ENCODE measurements at regions not wholly inside any gene's neighbourhood (a gene's known extent, or its start where the extent isn't known, plus 50 kb on each side); places are given as distances from the start of the nearest gene placed in this dataset.
A peak's percentile ranks its signal among the peaks of the same experiment; 100 is the strongest.

DNA sequence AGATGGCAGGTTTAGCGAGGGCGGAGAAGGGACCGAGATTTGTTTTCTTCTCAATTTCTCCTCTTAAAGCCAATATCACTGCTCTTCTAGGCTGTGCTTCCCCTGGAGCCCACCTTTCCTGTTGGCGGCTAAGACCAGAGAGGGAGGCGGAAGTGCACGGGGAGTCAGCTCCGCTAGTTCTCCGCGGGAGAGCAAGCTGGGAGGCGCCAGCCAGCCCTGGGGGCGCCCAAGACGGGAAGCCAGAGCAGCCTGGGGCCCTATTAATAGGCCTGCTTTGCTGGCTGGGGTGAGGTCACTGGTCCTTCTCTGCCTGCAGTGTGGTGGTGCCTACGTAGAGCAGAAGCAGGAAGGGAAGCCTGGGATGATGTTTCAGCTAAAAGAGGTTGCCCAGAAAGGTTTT lies 61.6 kb downstream of the LSM5 start:
- DNase-seq (ENCODE audit: extremely low read depth, low read depth, low spot score): no peak

- peak; percentile 34 for DNase-seq (ENCODE audit: extremely low read depth, low read depth, low spot score)
These were observed 62.4 kb downstream of the LSM5 start for GRCh38 chr7:32427769-32428291.

DNA sequence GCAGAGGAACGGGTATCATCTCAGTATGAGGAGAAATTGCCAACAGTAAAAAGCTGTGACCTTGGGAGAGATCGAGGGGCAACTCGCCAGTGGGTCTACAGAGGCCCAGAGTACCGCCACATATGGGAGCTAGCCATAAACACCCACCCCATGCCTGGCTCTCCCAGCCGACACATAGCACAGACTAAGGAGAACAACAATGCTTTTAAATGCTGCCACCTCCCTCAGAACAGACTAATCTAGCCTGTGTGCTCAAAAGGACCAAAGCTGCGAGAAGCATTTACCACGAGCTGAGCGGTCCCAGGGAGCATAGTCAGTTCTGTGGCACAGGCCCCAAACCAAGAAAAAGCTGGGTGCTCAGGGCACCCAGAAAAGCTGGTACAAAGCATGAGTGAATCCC lies 73.3 kb downstream of the LSM5 start:
- DNase-seq (ENCODE audit: extremely low read depth, low read depth, low spot score): no peak

GRCh38 chr7:32415936-32416335 lies 74.2 kb downstream of the LSM5 start:
- no peak for DNase-seq (ENCODE audit: extremely low read depth, low read depth, low spot score)

GRCh38 chr7:32415519-32415918 lies 74.7 kb downstream of the LSM5 start:
- no peak for DNase-seq (ENCODE audit: extremely low read depth, low read depth, low spot score)

GRCh38 chr7:32412471-32412870 lies 77.7 kb downstream of the LSM5 start:
- DNase-seq (ENCODE audit: extremely low read depth, low read depth, low spot score): no peak

- no peak for DNase-seq (ENCODE audit: extremely low read depth, low read depth, low spot score)
These were observed 79.6 kb downstream of the LSM5 start for GRCh38 chr7:32410545-32410944.

- no peak for DNase-seq (ENCODE audit: extremely low read depth, low read depth, low spot score)
These were observed 83.8 kb downstream of the LSM5 start for GRCh38 chr7:32406386-32406785.

GRCh38 chr7:32403463-32404229 lies 86.5 kb downstream of the LSM5 start:
- DNase-seq (ENCODE audit: extremely low read depth, low read depth, low spot score): no peak

GRCh38 chr7:32400676-32401075 lies 89.5 kb downstream of the LSM5 start:
- no peak for DNase-seq (ENCODE audit: extremely low read depth, low read depth, low spot score)

DNA sequence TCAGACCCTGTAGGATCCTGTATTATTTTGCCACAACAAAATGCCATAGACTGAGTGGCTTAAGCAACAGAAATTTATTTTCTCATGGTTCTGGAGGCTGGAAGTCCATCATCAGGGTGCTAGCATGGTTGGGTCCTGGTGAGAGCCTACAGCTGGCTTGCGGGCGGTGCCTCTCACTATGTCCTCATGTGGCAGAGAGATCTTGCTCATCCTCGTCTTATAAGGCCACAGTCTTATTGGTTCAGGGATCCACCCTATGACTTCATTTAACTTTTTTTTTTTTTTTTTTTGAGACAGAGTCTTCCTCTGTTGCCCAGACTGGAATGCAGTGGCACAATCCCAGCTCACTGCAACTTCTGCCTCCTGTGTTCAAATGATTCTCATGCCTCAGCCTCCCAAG lies 90.9 kb downstream of the LSM5 start:
- DNase-seq (ENCODE audit: extremely low read depth, low read depth, low spot score): no peak

DNA sequence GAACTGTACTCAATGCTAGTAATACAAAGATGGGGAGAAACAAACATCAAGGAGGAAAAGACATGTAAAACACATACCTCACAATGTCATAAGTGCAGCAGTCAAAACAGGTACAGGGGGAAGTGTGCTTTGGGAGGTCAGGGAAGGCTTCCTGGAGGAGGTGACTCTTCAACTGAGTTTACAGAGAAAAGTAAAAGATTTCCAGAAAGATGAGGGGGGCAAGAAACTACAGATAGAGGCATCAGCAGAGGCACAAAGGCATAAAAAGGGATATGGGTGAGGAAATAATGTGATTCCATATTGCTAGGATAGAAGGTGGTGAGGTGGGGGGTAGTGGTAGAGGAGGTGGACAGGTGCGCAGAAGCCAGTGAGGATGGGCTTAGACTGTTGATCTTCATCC lies 95.0 kb downstream of the LSM5 start:
- DNase-seq (ENCODE audit: extremely low read depth, low read depth, low spot score): no peak

DNA sequence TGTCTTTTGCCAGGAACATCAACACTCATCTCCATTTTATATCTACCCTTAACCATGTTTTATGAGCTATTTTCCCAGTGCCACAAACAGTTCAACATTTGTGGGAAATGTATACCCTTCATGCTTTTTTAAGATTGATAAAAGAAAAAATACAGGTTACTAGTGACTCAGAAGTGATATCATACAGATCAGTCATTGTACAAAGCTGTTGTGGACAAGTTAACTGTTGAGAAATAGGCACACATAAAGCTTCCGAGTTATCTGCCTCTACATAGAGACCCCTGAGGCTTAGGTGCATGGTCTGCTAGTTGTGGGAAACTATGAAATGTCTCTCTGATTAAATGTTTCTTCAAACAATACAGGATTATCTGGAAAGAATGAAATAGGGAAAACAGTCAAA lies 96.3 kb downstream of the LSM5 start:
- no peak for DNase-seq (ENCODE audit: extremely low read depth, low read depth, low spot score)

GRCh38 chr7:32390210-32390609 lies 100.0 kb downstream of the LSM5 start:
- DNase-seq (ENCODE audit: extremely low read depth, low read depth, low spot score): no peak

GRCh38 chr7:32385316-32385956 lies 104.7 kb downstream of the LSM5 start:
- DNase-seq (ENCODE audit: extremely low read depth, low read depth, low spot score): no peak

GRCh38 chr7:32381024-32381601 lies 109.1 kb downstream of the LSM5 start:
- DNase-seq (ENCODE audit: extremely low read depth, low read depth, low spot score): no peak

DNA sequence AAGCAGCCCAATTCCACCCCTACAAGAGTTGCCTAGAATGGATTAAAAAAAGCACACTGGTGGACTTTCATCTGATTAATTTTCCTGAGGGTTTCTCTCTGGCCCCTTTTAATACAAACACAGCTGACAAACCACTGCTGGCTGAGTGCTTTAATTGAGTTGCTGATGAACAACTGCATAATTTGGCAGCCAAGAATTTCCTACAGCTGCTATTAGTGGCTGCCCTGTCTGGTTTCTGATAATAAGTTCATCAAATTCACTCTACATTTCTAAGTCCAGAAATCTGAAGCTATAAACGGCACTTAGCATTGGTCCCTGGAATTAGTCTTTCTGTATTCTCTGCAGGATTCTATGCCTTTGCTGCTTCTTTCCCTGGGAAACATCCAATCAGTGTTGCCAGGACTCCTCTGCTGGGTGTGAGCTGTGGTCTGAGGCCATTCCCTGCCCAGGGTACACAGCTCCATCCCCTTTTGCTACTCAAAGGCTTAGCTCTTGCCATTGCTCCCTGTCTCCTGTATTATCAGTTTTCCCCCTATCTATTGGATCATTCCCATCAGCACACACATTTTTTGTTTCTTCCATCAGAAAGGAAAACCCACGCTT lies 110.6 kb downstream of the LSM5 start:
- no peak for DNase-seq (ENCODE audit: extremely low read depth, low read depth, low spot score)

- DNase-seq (ENCODE audit: extremely low read depth, low read depth, low spot score): no peak
These were observed 111.2 kb downstream of the LSM5 start for GRCh38 chr7:32378988-32379387.

GRCh38 chr7:32364581-32364980 lies 125.6 kb downstream of the LSM5 start:
- DNase-seq (ENCODE audit: extremely low read depth, low read depth, low spot score): no peak

- no peak for DNase-seq (ENCODE audit: extremely low read depth, low read depth, low spot score)
These were observed 130.1 kb downstream of the LSM5 start for GRCh38 chr7:32360127-32360526.

GRCh38 chr7:32357535-32358277 lies 132.5 kb downstream of the LSM5 start:
- DNase-seq (ENCODE audit: extremely low read depth, low read depth, low spot score): no peak

All from glomerular endothelial cell (primary cell).